MM.1S (cell line): ENCODE measurements at regions not wholly inside any gene's neighbourhood (a gene's known extent, or its start where the extent isn't known, plus 50 kb on each side); places are given as distances from the start of the nearest gene placed in this dataset.

ENCODE experiments used
- EZH2 ChIP-seq: fragments of 300-600 bp; sonication (generic); optimal IDR thresholded peaks from 2 replicates; pipeline ENCODE3; 2017; ENCODE audit warnings: low read depth, mild to moderate bottlenecking, antibody characterized with exemption, low read length, mixed read lengths
- TF ChIP-seq, protein P1 (sequence below): fragments of 300-600 bp; sonication (generic); IDR thresholded peaks from 2 replicates; pipeline ENCODE4 v1.5.1; 2016; ENCODE audit warnings: antibody characterized with exemption, low read length, mixed read lengths

DNA sequence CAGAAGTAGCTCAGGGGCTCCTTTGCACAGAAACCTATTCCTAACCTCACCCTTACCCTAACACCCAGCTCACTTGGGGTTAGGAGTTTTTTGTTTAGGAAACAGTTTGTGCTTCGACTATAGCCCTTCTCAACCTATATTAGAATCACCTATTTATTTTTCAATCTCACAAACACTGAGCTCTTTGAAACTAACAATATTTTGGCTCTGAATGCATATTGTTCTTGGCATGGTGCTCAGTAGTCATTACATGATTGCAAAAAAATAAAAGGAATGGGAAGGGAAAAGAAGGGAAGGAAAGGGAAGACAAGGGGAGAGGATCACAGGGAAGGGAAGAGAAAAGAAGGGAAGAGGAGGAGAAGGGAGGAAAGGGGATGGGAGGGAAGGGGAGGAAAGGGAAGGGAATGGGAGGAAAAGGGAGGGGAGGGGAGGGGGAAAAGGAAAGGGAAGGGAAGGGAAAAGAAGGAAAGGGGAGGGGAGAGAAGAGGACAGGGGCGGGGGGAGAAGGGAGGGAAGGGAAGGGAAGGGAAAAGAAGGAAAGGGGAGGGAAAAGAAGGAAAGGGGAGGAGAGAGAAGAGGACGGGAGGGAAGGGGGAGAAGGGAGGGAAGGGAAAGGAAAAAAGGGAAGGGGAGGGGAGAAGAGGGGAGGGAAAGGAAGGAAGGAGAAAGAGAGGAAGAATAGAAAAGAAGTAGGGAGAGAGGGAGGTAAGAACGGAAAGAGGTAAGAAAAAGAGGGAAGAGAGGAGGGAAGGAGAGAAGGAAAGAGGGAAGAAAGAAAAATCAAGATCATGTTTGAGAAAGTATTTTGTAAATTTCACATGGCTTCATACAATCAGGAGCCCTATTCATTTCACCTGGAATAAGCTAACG, 484.1 kb upstream of the NFIA start:
- TF ChIP-seq, protein P1, sequence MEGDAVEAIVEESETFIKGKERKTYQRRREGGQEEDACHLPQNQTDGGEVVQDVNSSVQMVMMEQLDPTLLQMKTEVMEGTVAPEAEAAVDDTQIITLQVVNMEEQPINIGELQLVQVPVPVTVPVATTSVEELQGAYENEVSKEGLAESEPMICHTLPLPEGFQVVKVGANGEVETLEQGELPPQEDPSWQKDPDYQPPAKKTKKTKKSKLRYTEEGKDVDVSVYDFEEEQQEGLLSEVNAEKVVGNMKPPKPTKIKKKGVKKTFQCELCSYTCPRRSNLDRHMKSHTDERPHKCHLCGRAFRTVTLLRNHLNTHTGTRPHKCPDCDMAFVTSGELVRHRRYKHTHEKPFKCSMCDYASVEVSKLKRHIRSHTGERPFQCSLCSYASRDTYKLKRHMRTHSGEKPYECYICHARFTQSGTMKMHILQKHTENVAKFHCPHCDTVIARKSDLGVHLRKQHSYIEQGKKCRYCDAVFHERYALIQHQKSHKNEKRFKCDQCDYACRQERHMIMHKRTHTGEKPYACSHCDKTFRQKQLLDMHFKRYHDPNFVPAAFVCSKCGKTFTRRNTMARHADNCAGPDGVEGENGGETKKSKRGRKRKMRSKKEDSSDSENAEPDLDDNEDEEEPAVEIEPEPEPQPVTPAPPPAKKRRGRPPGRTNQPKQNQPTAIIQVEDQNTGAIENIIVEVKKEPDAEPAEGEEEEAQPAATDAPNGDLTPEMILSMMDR: no peak
- no peak for TF ChIP-seq EZH2
